Heart right ventricle (tissue), 16 donors: ENCODE measurements at regions not wholly inside any gene's neighbourhood (a gene's known extent, or its start where the extent isn't known, plus 50 kb on each side); places are given as distances from the start of the nearest gene placed in this dataset.

ENCODE experiments used
- ATAC-seq, 8 donors: fragments of 200-7000 bp; cut with Tn5 transposase; one replicate each; pipeline ENCODE4 v1.9.1; 2020; ENCODE audit warnings: mild to moderate bottlenecking in 8 of 8, moderate library complexity in 8 of 8, moderate number of reproducible peaks in 1 of 8
- DNase-seq, 2 donors: peaks; one replicate each; pipeline ENCODE4 v3.0.0-alpha.2; 2020
- H3K27ac ChIP-seq, 10 donors: fragments of 200-600 bp; sonication (generic) in 2 of 10; one replicate each; pipeline versions ENCODE4 v1.5.0 to v1.8.0; 2020 to 2022; ENCODE audit warnings: mild to moderate bottlenecking in 3 of 10
- H3K27me3 ChIP-seq, 7 donors: fragments of 200-600 bp; one replicate each; pipeline ENCODE4 v1.8.0; 2021 to 2022; ENCODE audit warnings: mild to moderate bottlenecking in 2 of 7
- H3K36me3 ChIP-seq, 9 donors: fragments of 200-600 bp; sonication (generic) in 1 of 9; one replicate each; pipeline versions ENCODE4 v1.5.0 to v1.8.0; 2020 to 2022; ENCODE audit warnings: mild to moderate bottlenecking in 2 of 9
- H3K4me1 ChIP-seq, 9 donors: fragments of 200-600 bp; sonication (generic) in 1 of 9; one replicate each; pipeline versions ENCODE4 v1.5.0 to v1.8.0; 2020 to 2022; ENCODE audit warnings: mild to moderate bottlenecking in 4 of 9
- H3K4me3 ChIP-seq, 10 donors: fragments of 200-600 bp; sonication (generic) in 2 of 10; one replicate each; pipeline versions ENCODE4 v1.5.0 to v1.8.0; 2020 to 2022; ENCODE audit warnings: mild to moderate bottlenecking in 7 of 10, moderate library complexity in 2 of 10
- H3K9me3 ChIP-seq, 11 donors: fragments of 200-600 bp in 10 of 11; sonication (generic) in 2 of 11; one replicate each; pipeline versions ENCODE4 v1.5.0 to v1.8.0; 2013 to 2022; ENCODE audit warnings: mild to moderate bottlenecking in 2 of 11, control low read depth in 1 of 11, moderate library complexity in 1 of 11
- CTCF ChIP-seq, 9 donors: fragments of 200-600 bp; sonication (generic) in 2 of 9; IDR thresholded peaks; one replicate each; pipeline versions ENCODE4 v1.5.0 to v1.8.0; 2021 to 2022; ENCODE audit warnings: antibody characterized with exemption in 9 of 9, mild to moderate bottlenecking in 5 of 9, moderate library complexity in 1 of 9
- WGBS, 2 donors: extraction: QIAGEN DNeasy Blood & Tissue Kit; methylation state at CpG; one replicate each; pipeline ENCODE4 v1.1.7; 2013; ENCODE audit warnings: inconsistent platforms in 1 of 2; 5-methylcytosine and 5-hydroxymethylcytosine counted together
- intact Hi-C, 10 donors: fragments of 100-400 bp; cut with DNase I; formaldehyde crosslinking; loops; one replicate each; pipeline versions ENCODE4 v1.11.1 to v1.14.2; 2022
- donor health status: Arrhythmogenic right ventricular cardiomyopathy.
- donor health status: ischemic (EF 13 %, LVEDD 7.1; RV severe dilation, severe dysfunction).
- donor health status: healthy with polysubstance abuse.
- donor health status: DM: no; HTN: yes; CAD: no.
- donor health status: DM: no; HTN: no; CAD: no.
- donor health status: ischemic (EF 25% LVEDD 6.9; RV normal size, moderate dysfunction).
- donor health status: ischemic (EF 25% LVEDD 5.7; RV mildly dilated, moderate dysfunction).
- donor health status: healthy.
- donor health status: DM: yes; HTN: yes; CAD: no.
- donor health status: Ischemic cardiomyopathy.
- donor health status: ischemic (EF 35%, LVEDD 5.7; RV mildly dilated, moderate dysfunction).
- donor health status: nonischemic (EF 11% LVEDD 7.7; RV severe dilation, severe dysfunction).
- donor health status: DM: yes; HTN: yes; CAD: no.
- donor health status: PGD.
- donor health status: ischemic (EF 29% LVEDD 5.4; RV normal size, mild dysfunction).
- donor health status: nonischemic (EF 23%, LVEDD 6.1; RV moderate dilation, normal function).

DNA sequence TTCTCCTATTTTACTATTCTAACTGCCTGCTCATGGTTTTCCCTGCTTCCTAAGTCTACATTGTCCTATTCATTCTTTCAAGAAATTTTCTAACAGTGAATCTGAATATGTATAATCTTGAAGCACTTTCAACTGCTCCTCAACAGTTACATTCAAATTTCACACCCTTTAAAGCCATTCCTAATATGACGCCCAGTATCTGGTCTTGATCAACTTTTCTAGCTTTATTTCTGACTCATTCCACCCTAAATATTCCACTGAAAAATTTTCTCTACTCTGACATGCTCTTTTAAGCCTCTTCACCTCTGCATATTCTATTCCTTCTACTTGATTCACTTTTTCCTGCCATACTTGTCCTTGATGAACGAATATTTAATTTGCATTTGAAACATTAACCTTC lies 1893.9 kb upstream of the PIK3C3 start:
- no peaks in the 10 kb centered on the region for H3K27me3 ChIP-seq
- no peak overlapping the region for H3K4me3 ChIP-seq
- no peaks in the 10 kb centered on the region for H3K36me3 ChIP-seq
- H3K4me1 ChIP-seq: no peaks in the 10 kb centered on the region
- ATAC-seq (no peak), DNase-seq (no peak)
- 66 to 67% methylated on average over 2 of the region's 2 CpGs for WGBS, 2 donors
- TF ChIP-seq CTCF (IDR thresholded peaks at IDR 0.05): no peak
- intact Hi-C loops: no loop called here
- H3K27ac ChIP-seq: no peak overlapping the region
- H3K9me3 ChIP-seq: no peaks in the 10 kb centered on the region

GRCh38 chr18:40060562-40060961 lies 1894.5 kb upstream of the PIK3C3 start:
- DNase-seq (no peak), ATAC-seq (no peak)
- TF ChIP-seq CTCF (IDR thresholded peaks at IDR 0.05): no peak
- Histone ChIP-seq H3K36me3 (no peaks in the 10 kb centered on the region), H3K4me3 (no peak overlapping the region), H3K27ac (no peak overlapping the region), H3K4me1 (no peaks in the 10 kb centered on the region), H3K27me3 (no peaks in the 10 kb centered on the region), H3K9me3 (no peaks in the 10 kb centered on the region)
- WGBS, 2 donors: 47 to 79% methylated on average over 1 of the region's 1 CpG
- intact Hi-C loops: no loop called here

GRCh38 chr18:40058811-40059570 lies 1896.0 kb upstream of the PIK3C3 start:
- H3K4me3 ChIP-seq: no peak overlapping the region
- H3K36me3 ChIP-seq: no peaks in the 10 kb centered on the region
- TF ChIP-seq CTCF (IDR thresholded peaks at IDR 0.05): no peak
- no peaks in the 10 kb centered on the region for H3K27me3 ChIP-seq
- intact Hi-C loops: no loop called here
- H3K9me3 ChIP-seq: peaks cover 0 to 1% (median 0%) of the 10 kb centered on the region in 11 donors
- DNase-seq (no peak), ATAC-seq (no peak)
- 71 to 80% methylated on average over 3 of the region's 3 CpGs for WGBS, 2 donors
- no peak overlapping the region for H3K27ac ChIP-seq
- no peaks in the 10 kb centered on the region for H3K4me1 ChIP-seq

DNA sequence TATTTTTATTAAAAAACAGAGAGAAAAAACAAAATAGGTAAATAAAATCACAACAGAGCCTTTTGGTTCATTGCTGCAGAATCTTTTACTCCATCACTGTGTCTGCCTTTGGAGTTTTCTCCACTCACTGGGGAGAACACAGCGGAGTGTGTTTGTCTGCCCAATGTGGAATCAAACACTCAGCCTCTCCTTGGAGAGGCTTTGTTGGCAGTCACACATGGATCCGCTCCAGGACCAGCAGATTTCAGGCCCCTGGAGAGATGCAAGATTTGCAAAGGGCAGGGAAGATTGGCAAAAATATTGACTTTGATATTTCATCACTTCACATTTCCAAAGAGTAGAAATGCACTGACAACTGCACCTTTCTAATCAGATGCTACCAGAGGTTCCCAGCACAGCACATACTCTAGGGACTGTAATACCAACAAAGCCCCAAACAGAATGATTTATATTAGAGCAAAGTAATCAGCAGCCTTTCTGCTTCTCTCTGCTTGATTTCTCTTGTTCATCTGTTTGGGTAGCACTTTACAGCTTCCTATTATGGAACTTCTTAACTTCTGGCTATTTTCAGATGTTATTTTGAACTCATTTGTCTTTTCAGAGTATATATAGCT lies 1898.8 kb upstream of the PIK3C3 start:
- H3K27ac ChIP-seq: no peak overlapping the region
- no peaks in the 10 kb centered on the region for H3K36me3 ChIP-seq
- H3K27me3 ChIP-seq: no peaks in the 10 kb centered on the region
- no peak overlapping the region for H3K4me3 ChIP-seq
- ATAC-seq (no peak), DNase-seq (no peak)
- H3K4me1 ChIP-seq: no peaks in the 10 kb centered on the region
- WGBS, 2 donors: 48 to 68% methylated on average over 2 of the region's 2 CpGs
- peaks cover 0 to 2% (median 0%) of the 10 kb centered on the region in 11 donors for H3K9me3 ChIP-seq
- no peak for TF ChIP-seq CTCF (IDR thresholded peaks at IDR 0.05)
- intact Hi-C loops: no loop called here
